ENCODE measurements at regions not wholly inside any gene's neighbourhood (a gene's known extent, or its start where the extent isn't known, plus 50 kb on each side); places are given as distances from the start of the nearest gene placed in this dataset.

DNA sequence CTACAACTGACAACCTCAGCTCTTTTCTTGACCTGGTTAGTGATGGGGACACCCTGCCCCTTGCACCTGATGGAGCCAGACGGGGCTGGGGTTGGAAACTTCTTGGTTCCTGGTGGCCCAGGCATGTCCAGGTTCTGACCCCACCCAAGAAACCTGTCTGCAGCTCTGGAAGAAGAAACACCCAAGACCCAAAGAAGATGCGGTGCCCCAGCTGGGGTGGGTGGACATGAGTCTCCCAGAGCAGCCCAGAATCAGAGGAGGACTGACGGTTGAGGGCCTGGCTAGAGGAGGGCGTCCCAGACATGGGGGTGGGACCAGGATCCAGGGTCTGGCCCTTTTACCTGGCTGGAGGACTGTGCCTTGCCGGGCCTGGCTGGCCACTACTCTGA is 202.4 kb downstream of the GLRX3 start:
- TF ChIP-seq, protein P1, sequence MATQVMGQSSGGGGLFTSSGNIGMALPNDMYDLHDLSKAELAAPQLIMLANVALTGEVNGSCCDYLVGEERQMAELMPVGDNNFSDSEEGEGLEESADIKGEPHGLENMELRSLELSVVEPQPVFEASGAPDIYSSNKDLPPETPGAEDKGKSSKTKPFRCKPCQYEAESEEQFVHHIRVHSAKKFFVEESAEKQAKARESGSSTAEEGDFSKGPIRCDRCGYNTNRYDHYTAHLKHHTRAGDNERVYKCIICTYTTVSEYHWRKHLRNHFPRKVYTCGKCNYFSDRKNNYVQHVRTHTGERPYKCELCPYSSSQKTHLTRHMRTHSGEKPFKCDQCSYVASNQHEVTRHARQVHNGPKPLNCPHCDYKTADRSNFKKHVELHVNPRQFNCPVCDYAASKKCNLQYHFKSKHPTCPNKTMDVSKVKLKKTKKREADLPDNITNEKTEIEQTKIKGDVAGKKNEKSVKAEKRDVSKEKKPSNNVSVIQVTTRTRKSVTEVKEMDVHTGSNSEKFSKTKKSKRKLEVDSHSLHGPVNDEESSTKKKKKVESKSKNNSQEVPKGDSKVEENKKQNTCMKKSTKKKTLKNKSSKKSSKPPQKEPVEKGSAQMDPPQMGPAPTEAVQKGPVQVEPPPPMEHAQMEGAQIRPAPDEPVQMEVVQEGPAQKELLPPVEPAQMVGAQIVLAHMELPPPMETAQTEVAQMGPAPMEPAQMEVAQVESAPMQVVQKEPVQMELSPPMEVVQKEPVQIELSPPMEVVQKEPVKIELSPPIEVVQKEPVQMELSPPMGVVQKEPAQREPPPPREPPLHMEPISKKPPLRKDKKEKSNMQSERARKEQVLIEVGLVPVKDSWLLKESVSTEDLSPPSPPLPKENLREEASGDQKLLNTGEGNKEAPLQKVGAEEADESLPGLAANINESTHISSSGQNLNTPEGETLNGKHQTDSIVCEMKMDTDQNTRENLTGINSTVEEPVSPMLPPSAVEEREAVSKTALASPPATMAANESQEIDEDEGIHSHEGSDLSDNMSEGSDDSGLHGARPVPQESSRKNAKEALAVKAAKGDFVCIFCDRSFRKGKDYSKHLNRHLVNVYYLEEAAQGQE (IDR thresholded peaks at IDR 0.05; ENCODE audit: insufficient read depth in 1 of 2, low read depth in 2 of 2, low read length in 1 of 2): no peak
- TF ChIP-seq SIN3A (IDR thresholded peaks at IDR 0.05; ENCODE audit: borderline replicate concordance, insufficient read depth, low read depth, low read length): no peak
- TF ChIP-seq, protein P2, sequence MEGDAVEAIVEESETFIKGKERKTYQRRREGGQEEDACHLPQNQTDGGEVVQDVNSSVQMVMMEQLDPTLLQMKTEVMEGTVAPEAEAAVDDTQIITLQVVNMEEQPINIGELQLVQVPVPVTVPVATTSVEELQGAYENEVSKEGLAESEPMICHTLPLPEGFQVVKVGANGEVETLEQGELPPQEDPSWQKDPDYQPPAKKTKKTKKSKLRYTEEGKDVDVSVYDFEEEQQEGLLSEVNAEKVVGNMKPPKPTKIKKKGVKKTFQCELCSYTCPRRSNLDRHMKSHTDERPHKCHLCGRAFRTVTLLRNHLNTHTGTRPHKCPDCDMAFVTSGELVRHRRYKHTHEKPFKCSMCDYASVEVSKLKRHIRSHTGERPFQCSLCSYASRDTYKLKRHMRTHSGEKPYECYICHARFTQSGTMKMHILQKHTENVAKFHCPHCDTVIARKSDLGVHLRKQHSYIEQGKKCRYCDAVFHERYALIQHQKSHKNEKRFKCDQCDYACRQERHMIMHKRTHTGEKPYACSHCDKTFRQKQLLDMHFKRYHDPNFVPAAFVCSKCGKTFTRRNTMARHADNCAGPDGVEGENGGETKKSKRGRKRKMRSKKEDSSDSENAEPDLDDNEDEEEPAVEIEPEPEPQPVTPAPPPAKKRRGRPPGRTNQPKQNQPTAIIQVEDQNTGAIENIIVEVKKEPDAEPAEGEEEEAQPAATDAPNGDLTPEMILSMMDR (IDR thresholded peaks at IDR 0.05): no peak
- TF ChIP-seq POLR2AphosphoS5 (IDR thresholded peaks at IDR 0.05; ENCODE audit: low read depth, low read length): no peak
- no peak for TF ChIP-seq TCF7L2 (IDR thresholded peaks at IDR 0.05; ENCODE audit: low read depth, low read length)
